NK-92 (cell line): ENCODE measurements at regions not wholly inside any gene's neighbourhood (a gene's known extent, or its start where the extent isn't known, plus 50 kb on each side); places are given as distances from the start of the nearest gene placed in this dataset.
"Not testable (repeated sequence)": the region's sequence is repeated elsewhere in the genome, so short reads cannot be mapped to it uniquely, and the experiment has no call there.

ENCODE experiments used
- DNase-seq: peaks from one replicate; lab custom pipeline; 2025; ENCODE audit not compliant: unreplicated experiment; lab: John Stamatoyannopoulos, UW

- no peak for DNase-seq
Observed at GRCh38 chr22:47401976-47402770, 639.7 kb downstream of the TBC1D22A start.

DNA sequence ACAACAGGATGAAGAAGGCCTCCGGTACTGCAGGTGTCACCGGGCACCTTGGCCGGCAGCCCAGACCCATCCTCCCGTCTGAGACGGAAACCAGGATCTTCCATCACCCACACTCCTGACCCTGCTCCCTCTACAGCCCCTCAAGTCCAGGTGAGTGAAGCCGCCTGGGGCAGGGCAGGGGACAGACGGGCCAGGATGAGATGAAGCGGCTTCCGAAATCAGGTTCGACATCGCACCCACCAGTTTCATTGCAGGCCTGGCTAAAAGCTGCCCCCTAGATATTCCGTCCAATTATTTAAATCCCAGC lies 639.1 kb downstream of the TBC1D22A start:
- DNase-seq = no peak

DNA sequence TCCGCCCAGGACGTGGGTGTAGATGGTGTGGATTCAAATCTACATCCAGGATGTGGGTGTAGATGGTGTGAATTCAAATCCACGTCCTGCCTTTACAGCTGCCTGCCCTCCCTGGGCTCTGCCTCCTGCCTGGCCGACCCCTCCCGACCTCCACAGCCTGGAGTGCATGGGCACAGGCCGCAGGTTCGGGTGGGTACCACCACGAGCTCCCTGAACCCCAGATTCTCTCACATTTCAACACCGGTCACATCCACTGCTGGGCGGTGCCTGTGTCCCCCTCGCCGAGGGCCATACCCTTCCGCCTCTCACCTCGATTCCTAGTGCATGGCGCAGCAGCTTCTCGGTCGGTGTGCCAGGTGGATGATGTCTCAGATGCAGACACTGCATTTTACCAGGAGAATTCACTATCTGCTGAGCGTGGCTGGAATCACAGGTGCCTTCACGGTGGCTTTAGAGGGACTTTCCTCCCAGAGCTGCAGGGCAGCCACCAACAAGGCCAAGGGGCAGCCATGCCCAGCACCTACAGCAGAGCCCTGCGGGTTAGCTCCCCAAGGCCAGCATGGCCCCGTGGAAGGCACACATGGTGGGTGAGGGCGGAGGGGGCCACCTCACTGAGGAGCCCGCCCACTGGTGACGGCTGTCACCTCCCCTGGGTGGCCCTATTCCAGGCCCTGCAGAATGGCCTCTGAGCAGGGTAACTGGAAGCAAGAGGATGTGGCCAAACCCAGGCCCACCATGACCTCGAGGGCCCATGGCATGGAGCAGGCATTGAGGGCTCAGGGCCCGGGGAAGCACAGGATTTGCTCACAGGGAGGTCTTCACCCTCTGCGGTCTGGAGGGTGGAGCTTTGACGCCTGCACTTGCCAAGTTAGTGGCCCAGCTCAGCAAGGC lies 638.5 kb downstream of the TBC1D22A start:
- no peak for DNase-seq

- DNase-seq = not testable (repeated sequence)
Observed at GRCh38 chr22:47400131-47400530, 637.7 kb downstream of the TBC1D22A start.

DNA sequence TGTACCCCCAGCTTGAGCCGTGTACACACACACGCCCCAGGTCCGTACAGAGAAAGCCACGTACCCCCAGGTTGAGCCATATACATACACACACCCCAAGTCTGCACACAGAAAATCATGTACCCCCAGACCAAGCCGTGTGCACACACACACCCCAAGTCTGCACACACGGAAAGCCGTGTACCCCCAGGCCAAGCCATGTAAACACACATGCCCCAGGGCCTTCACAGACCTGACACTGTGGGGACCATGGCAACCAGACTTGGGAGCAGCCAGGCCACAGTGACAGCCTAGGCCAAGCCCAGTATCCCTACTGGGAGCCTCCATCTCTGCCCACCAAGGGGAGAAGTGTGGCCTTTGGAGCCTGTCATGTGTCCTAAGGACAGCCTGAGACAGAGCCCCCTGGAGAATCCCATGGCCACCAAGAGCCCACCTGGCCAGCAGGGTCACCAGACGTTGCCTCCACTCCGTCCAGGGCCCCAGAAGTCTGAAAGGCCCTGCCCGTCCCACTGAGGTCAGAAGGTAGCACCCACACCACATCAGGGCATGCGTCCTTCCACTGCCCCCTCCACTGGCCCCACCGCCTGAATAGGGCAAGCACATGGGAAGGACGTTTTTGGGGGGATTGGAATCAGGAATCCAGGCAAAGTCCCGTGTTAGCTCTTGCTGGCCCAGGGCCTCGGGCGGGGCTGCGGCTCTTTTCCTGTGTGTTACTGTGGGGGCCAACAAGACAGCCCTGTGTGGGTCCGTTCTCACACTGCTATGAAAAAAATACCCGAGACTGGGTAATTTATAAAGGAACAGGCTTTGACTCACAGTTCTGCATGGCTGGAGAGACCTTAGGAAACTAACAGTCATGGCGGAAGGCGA lies 636.7 kb downstream of the TBC1D22A start:
- no peak for DNase-seq

GRCh38 chr22:47398491-47398890 lies 636.0 kb downstream of the TBC1D22A start:
- DNase-seq = no peak

DNA sequence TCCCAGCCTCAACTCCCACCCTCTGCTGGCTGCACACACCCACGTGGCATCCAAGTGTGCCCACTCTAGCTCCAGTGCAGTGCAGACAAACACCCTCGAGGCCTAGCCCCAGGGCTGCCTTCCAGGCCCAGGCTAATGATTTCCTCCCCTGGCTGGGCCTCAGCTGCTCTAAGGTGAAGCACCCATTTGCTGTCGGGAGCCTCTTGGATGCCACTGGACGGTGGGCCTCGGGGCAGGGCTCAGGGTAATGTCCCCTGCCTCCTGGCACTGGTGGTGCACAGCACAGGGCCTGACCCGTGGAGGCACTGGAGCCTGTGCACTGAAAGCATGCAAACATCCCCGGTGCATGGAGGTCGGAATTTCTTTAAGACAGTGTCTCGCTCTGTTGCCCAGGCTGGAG lies 635.2 kb downstream of the TBC1D22A start:
- DNase-seq = no peak

DNA sequence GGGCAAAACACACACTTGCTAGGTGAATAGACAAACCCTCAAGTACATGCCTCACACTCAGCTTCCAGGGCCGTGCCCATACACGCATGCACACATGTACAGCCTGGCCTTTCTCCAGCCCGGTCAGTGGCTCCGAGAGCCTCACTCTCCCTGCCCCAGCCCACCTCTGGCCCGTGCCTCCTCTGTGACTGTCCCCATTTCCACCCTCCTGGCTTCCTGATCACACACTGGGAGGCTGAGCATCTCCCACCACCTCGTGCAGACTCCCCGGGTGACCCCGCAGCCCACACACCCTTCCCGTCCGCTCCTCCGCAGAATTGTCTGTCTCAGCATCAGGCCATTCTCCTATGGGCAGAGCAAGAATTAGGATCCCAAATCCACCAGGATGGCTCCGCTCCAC lies 634.1 kb downstream of the TBC1D22A start:
- no peak for DNase-seq

- no peak for DNase-seq
Observed at GRCh38 chr22:47396105-47396504, 633.7 kb downstream of the TBC1D22A start.

DNA sequence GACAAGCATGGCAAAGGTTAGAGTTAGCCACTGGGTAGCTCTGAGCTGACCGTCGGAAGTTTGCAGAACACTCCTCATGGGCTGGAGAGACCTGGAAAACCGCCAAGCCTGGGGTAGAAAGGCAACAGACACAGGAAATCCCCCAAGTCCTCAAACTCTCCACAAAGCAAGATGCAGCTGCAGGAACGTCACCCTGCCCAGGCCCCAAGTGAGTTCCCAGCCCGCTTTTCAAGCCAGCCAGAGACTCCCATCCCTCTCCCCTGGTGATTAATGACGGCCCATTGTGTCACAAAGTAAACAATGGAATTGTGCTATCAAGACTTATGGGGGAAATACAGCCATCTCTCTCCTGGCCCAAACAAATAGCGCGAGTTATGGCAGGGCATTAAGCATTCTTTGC lies 633.0 kb downstream of the TBC1D22A start:
- DNase-seq = no peak

DNA sequence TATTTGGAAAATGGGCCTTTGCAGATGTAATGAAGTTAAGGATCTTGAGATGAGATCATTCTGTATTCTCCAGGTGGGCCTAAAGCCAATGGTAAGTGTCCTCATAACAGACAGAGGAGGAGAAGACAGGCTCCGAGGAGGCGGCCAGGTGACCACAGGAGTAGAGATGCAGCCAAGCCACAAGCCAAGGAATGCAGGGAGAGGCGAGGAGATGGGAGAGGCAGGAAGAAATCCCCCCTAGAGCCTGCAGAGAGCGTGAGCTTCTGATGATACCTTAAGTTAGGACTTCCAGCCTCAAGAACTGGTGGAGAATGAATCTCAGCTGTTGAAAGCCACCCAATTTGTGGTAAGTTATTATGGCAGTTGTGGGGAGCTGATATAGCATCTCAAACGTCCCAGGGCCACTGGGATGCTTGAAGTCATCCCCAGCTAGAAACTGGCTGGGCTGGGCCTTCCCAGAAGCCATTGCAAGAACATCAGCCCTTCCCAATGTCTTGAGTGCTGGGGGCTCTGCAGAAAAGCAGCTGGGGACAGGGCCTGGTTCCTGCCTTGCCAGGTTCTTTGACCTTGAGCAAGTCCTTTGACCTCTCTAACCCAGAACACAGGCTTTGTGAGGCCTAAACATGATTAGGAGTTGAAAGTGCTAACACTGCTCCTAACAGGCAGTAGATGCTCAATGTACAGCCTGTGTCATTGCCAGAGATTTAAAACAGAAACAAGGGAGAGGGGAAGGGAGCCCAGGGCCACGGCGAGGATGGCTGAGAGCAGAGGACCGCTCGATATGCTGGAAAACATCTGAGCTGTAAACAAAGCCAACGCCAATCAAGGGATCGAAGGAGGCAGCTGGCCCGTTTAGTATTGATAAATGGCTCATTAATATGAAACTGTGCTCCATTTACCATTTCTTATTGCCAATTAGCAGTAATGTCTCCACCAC lies 632.3 kb downstream of the TBC1D22A start:
- no peak for DNase-seq

- DNase-seq = no peak
Observed at GRCh38 chr22:47393191-47393590, 630.7 kb downstream of the TBC1D22A start.

DNA sequence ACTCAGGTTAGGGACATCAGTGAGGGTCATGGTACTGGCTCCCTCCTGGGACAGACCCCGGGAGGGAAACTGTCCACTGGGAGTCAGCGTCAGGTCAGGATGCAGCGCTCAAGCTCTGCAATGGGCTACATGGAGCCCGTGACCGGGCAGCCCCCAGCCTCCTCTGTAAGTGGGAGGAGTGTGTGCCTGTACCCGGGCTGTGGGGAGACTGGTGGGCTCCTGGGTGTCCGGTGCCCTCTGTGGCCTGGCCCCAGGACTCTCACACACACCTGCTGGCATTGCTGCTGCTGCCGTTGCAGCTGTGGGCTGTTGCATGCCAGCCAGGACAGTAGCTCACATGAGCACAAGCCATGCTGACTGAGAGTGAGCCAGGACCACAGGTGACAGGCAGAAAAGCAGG lies 630.3 kb downstream of the TBC1D22A start:
- DNase-seq = no peak

- no peak for DNase-seq
Observed at GRCh38 chr22:47392054-47392347, 629.6 kb downstream of the TBC1D22A start.

- no peak for DNase-seq
Observed at GRCh38 chr22:47391169-47392053, 629.0 kb downstream of the TBC1D22A start.

DNA sequence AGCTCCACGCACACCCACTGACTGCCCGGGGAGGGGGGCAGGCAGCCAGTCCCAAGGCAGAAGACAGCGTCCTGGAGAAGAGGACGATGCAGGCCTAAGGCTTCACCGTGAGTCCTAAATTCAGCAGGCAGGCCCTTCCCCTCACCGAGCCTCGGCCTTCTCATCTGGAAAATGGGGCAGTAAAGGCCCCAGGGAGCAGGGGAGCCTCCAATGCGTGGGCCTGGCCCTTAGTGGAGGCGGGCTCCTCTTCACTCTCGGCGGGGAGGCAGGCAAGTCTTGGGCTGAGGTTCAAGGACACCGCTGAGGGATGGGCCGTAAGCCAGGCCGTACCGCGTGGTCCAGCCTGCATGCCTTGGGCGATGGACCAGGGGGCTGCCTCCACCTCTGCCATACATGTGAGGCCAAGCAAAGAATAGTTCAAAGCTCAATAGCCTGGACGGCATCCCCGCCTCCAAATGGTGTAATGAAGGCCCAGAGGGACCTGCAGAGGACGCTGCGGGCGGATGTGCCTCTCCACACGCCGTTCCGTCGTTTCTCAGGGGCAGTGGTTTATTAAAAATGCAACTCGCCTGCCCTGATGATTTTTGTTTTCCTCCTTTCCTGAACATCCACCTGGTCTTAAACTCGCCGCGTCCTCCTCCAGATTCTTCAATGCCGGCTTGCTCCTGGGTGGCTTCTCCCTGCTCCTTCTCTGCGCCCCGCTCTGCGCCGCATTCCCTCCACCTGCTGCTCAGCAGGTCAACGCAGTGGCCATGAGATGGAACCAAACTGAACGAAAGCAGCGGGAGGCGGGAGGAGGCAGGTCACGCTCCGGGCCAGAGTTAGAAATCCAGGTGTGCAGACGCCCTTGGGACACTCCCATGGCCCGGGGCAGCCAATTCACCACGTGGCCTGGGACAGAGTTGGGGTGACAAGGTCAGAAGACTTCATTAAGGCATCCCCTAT lies 627.8 kb downstream of the TBC1D22A start:
- no peak for DNase-seq

DNA sequence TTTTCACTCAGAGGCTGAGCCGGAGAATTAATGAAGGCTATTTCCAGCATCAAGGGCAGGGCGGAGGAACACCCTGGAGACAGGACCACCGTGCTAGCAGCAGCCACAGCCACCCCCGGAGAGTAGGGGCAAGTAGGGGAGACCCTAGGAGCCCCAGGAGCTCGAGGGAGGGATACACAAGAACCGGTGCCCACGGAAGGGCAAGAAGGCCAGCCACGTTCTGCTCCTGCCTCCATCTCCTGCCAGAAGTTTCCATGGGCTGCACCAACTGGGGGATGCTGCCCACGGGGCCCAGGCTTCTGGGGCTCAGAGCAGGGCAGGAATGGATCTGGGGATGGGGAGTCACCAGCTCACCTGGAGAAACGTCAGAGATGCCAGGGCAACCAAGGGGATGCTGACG lies 626.8 kb downstream of the TBC1D22A start:
- DNase-seq = no peak

DNA sequence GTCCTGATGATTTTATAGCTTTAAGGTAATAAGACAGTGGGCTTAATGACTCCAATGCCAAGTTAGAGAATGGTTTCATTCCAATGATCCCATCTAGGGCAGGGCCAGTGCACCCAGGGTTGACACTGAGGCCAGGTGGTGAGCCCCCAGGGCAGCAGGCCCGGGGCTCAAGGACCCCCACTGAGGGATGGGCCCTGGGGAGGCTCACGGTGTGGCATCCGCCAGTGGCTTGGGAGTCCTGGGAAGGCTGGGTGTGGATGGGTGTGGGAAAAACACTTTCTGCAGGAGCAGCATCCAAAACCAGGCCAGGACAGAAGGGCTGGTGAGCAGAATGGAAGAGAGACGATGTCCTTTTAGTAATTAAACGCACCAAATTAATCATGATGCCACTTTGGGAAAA lies 626.3 kb downstream of the TBC1D22A start:
- no peak for DNase-seq
